ENCODE measurements at regions not wholly inside any gene's neighbourhood (a gene's known extent, or its start where the extent isn't known, plus 50 kb on each side); places are given as distances from the start of the nearest gene placed in this dataset.

- DNase-seq (ENCODE audit: insufficient read length, low spot score) (no peak), FAIRE-seq (no peak)
These were observed 94.9 kb upstream of the SLC27A6 start for GRCh38 chr5:128870373-128870772.

- FAIRE-seq = no peak
These were observed 94.4 kb upstream of the SLC27A6 start for GRCh38 chr5:128870923-128871322.

GRCh38 chr5:128876569-128877382 is 88.5 kb upstream of the SLC27A6 start:
- no peak for DNase-seq (ENCODE audit: insufficient read length, low spot score)
- FAIRE-seq = no peak

More at GRCh38 chr5:128870923-128871322, 94.4 kb upstream of the SLC27A6 start:
- no peak for DNase-seq (ENCODE audit: insufficient read length, low spot score)

GRCh38 chr5:128877476-128877875 is 87.8 kb upstream of the SLC27A6 start:
- FAIRE-seq (no peak), DNase-seq (ENCODE audit: insufficient read length, low spot score) (no peak)

GRCh38 chr5:128881502-128882018 is 83.7 kb upstream of the SLC27A6 start:
- DNase-seq (ENCODE audit: insufficient read length, low spot score) (no peak), FAIRE-seq (no peak)

- DNase-seq (ENCODE audit: insufficient read length, low spot score) (no peak), FAIRE-seq (no peak)
These were observed 79.5 kb upstream of the SLC27A6 start for GRCh38 chr5:128885649-128886255.

- DNase-seq (ENCODE audit: insufficient read length, low spot score) (no peak), FAIRE-seq (no peak)
These were observed 70.2 kb upstream of the SLC27A6 start for GRCh38 chr5:128895122-128895521.

GRCh38 chr5:128896675-128897074 is 68.6 kb upstream of the SLC27A6 start:
- no peak for DNase-seq (ENCODE audit: insufficient read length, low spot score)
- no peak for FAIRE-seq

GRCh38 chr5:128903550-128903949 is 61.7 kb upstream of the SLC27A6 start:
- no peak for FAIRE-seq
- DNase-seq (ENCODE audit: insufficient read length, low spot score) = no peak

GRCh38 chr5:128904805-128905567 is 60.3 kb upstream of the SLC27A6 start:
- FAIRE-seq (no peak), DNase-seq (ENCODE audit: insufficient read length, low spot score) (no peak)

GRCh38 chr5:128905568-128906110 is 59.6 kb upstream of the SLC27A6 start:
- FAIRE-seq = peak; percentile 52
- DNase-seq (ENCODE audit: insufficient read length, low spot score) = no peak

GRCh38 chr5:128913551-128913950 is 51.7 kb upstream of the SLC27A6 start:
- FAIRE-seq (no peak), DNase-seq (ENCODE audit: insufficient read length, low spot score) (no peak)

All from GM19239 (cell line).